ENCODE measurements at regions not wholly inside any gene's neighbourhood (a gene's known extent, or its start where the extent isn't known, plus 50 kb on each side); places are given as distances from the start of the nearest gene placed in this dataset.

- TF ChIP-seq POLR2AphosphoS5 (IDR thresholded peaks at IDR 0.05) (no peak), POLR2A (IDR thresholded peaks at IDR 0.05) (no peak)
- TF ChIP-seq, protein P1, sequence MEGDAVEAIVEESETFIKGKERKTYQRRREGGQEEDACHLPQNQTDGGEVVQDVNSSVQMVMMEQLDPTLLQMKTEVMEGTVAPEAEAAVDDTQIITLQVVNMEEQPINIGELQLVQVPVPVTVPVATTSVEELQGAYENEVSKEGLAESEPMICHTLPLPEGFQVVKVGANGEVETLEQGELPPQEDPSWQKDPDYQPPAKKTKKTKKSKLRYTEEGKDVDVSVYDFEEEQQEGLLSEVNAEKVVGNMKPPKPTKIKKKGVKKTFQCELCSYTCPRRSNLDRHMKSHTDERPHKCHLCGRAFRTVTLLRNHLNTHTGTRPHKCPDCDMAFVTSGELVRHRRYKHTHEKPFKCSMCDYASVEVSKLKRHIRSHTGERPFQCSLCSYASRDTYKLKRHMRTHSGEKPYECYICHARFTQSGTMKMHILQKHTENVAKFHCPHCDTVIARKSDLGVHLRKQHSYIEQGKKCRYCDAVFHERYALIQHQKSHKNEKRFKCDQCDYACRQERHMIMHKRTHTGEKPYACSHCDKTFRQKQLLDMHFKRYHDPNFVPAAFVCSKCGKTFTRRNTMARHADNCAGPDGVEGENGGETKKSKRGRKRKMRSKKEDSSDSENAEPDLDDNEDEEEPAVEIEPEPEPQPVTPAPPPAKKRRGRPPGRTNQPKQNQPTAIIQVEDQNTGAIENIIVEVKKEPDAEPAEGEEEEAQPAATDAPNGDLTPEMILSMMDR (IDR thresholded peaks at IDR 0.05 in 8 of 11, conservative IDR thresholded peaks at IDR 0.05 in 3 of 11), result no peak
- H3K36me3 ChIP-seq, result no peaks in the 10 kb centered on the region
- no peak overlapping the region for H3K27ac ChIP-seq
- no peak overlapping the region for H3K4me3 ChIP-seq
- peaks cover 0 to 5% (median 0%) of the 10 kb centered on the region in 8 donors for H3K9me3 ChIP-seq
- intact Hi-C loops (cut with DNase I; ENCODE audit: low total_unique reads), result no loop called here
- no peaks in the 10 kb centered on the region for H3K4me1 ChIP-seq
- no peaks in the 10 kb centered on the region for H3K27me3 ChIP-seq (replicated peaks in 1 of 7)
- DNase-seq, result no peak
- 3 to 25% (median 15%) methylated on average over 4 of the region's 4 CpGs for WGBS, 5 donors
Observed at GRCh38 chr5:167916706-167917105, 374.7 kb upstream of the WWC1 start.

GRCh38 chr5:167918184-167918812 is 373.1 kb upstream of the WWC1 start:
- WGBS, 5 donors, result 61 to 79% (median 73%) methylated on average over 11 of the region's 11 CpGs
- no peaks in the 10 kb centered on the region for H3K4me1 ChIP-seq
- H3K36me3 ChIP-seq, result no peaks in the 10 kb centered on the region
- peaks cover 0 to 5% (median 0%) of the 10 kb centered on the region in 8 donors for H3K9me3 ChIP-seq
- intact Hi-C loops (cut with DNase I; ENCODE audit: low total_unique reads), result no loop called here
- H3K27me3 ChIP-seq (replicated peaks in 1 of 7), result no peaks in the 10 kb centered on the region
- H3K27ac ChIP-seq, result no peak overlapping the region
- H3K4me3 ChIP-seq, result no peak overlapping the region
- DNase-seq, result no peak
- TF ChIP-seq, protein P1 (IDR thresholded peaks at IDR 0.05 in 8 of 11, conservative IDR thresholded peaks at IDR 0.05 in 3 of 11), result no peak

DNA sequence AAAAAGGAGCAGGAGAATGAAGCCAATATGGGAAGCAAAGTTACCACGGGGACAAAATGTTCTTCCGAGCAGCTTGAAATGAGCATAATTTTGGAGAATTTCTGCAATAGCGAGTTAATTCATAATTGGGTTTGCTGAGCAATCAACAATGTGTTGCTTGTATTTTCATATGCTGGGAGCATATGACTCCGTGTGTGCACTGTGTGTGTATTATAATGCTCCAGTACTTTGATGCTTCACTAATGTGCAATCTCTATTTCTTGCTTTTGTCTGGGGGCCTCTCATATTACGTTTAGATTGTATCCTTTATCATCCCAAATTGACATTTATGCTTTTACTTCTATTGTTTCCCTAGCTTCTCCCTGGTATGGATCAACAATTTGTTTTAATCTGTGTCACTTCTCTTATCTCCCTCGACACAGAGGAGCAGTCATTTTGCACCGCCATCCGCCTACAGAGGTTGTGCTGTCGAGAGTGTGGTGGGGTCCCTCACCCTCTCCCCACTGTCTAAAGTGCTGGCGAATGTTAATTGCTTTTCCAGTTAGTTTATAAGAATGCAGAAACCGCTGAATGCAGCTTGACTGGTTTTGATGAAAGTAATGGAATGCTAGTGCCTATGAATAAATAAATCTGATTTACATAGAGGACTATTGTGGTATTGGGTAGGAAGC is 372.5 kb upstream of the WWC1 start:
- 62 to 80% (median 73%) methylated on average over 11 of the region's 11 CpGs for WGBS, 5 donors
- no peak for DNase-seq
- H3K27ac ChIP-seq, result no peak overlapping the region
- H3K36me3 ChIP-seq, result no peaks in the 10 kb centered on the region
- H3K4me3 ChIP-seq, result no peak overlapping the region
- no peak for TF ChIP-seq POLR2AphosphoS5 (IDR thresholded peaks at IDR 0.05)
- no peaks in the 10 kb centered on the region for H3K27me3 ChIP-seq (replicated peaks in 1 of 7)
- H3K9me3 ChIP-seq, result peaks cover 0 to 5% (median 0%) of the 10 kb centered on the region in 8 donors
- no peaks in the 10 kb centered on the region for H3K4me1 ChIP-seq
- intact Hi-C loops (cut with DNase I; ENCODE audit: low total_unique reads), result no loop called here

- no peaks in the 10 kb centered on the region for H3K4me1 ChIP-seq
- no peaks in the 10 kb centered on the region for H3K36me3 ChIP-seq
- H3K4me3 ChIP-seq, result no peak overlapping the region
- H3K27me3 ChIP-seq (replicated peaks in 1 of 7), result no peaks in the 10 kb centered on the region
- no peak for DNase-seq
- intact Hi-C loops (cut with DNase I; ENCODE audit: low total_unique reads), result no loop called here
- TF ChIP-seq POLR2A (IDR thresholded peaks at IDR 0.05) (no peak), POLR2AphosphoS5 (IDR thresholded peaks at IDR 0.05) (no peak)
- TF ChIP-seq, protein P1 (IDR thresholded peaks at IDR 0.05 in 8 of 11, conservative IDR thresholded peaks at IDR 0.05 in 3 of 11), result no peak
- peaks cover 0 to 8% (median 0%) of the 10 kb centered on the region in 8 donors for H3K9me3 ChIP-seq
- H3K27ac ChIP-seq, result no peak overlapping the region
- WGBS, 5 donors, result 14 to 42% (median 31%) methylated on average over 2 of the region's 2 CpGs
Observed at GRCh38 chr5:167920589-167920988, 370.9 kb upstream of the WWC1 start.
